ENCODE measurements at regions not wholly inside any gene's neighbourhood (a gene's known extent, or its start where the extent isn't known, plus 50 kb on each side); places are given as distances from the start of the nearest gene placed in this dataset.

- TF ChIP-seq, protein P1, sequence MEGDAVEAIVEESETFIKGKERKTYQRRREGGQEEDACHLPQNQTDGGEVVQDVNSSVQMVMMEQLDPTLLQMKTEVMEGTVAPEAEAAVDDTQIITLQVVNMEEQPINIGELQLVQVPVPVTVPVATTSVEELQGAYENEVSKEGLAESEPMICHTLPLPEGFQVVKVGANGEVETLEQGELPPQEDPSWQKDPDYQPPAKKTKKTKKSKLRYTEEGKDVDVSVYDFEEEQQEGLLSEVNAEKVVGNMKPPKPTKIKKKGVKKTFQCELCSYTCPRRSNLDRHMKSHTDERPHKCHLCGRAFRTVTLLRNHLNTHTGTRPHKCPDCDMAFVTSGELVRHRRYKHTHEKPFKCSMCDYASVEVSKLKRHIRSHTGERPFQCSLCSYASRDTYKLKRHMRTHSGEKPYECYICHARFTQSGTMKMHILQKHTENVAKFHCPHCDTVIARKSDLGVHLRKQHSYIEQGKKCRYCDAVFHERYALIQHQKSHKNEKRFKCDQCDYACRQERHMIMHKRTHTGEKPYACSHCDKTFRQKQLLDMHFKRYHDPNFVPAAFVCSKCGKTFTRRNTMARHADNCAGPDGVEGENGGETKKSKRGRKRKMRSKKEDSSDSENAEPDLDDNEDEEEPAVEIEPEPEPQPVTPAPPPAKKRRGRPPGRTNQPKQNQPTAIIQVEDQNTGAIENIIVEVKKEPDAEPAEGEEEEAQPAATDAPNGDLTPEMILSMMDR (IDR thresholded peaks at IDR 0.05 in 4 of 5, conservative IDR thresholded peaks at IDR 0.05 in 1 of 5) = no peak
- no peak for TF ChIP-seq POLR2A (IDR thresholded peaks at IDR 0.05)
These were observed 56.5 kb upstream of the BCAT1 start for GRCh38 chr12:25005376-25005775.

Measured in gastrocnemius medialis (tissue), 4 donors.